ENCODE measurements at regions not wholly inside any gene's neighbourhood (a gene's known extent, or its start where the extent isn't known, plus 50 kb on each side); places are given as distances from the start of the nearest gene placed in this dataset.

- no peak overlapping the region for H3K4me3 ChIP-seq (ENCODE audit: low read depth, low read length)
- no peak for DNase-seq (ENCODE audit: low read depth)
- TF ChIP-seq MAX (IDR thresholded peaks at IDR 0.05; ENCODE audit: low read depth, low read length) (no peak), POLR2A (IDR thresholded peaks at IDR 0.05; ENCODE audit: extremely low read depth, insufficient read length) (no peak), CTCF (IDR thresholded peaks at IDR 0.05; ENCODE audit: low read depth, low read length) (no peak), MYC (IDR thresholded peaks at IDR 0.05; ENCODE audit: low read depth, low read length) (no peak)
These were observed 150.8 kb upstream of the FGGY start for GRCh38 chr1:59146056-59146455.

DNA sequence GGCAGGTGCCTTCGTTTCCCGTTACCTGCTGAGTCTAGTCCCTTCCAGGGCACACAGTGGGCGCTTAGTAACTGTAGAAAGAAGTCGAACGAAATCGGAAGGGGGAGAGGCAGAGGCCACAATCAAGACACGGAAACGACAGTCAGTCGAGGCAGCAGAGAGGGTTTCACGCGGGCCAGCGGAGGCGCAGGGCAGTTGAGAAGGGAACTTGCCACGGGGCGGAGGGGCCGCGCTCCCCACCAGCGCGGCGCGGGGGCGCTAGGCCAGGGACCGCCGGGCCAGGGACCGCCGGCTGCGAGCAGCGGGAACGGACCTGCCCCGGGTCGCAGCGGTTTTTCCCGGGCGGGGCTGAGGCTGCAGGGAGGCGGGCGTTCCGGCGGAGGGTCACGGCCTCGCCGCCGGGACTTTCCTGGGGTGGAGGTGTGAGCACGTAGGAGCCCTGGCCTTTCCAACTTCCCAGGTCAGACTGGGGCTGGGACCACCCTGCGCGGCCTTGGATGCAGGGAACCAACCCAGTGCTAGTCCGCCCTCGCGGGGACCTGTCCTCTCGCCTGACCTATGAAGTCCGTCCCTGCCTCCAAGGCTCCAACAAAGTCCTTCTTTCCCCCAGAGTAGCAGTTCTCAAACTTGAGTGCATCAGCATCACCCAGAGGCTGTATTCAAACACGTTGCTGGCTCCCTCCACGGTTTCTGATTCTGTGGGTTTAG lies 150.1 kb upstream of the FGGY start:
- peak overlapping the region; percentile 49 for H3K4me3 ChIP-seq (ENCODE audit: low read depth, low read length)
- TF ChIP-seq POLR2A (IDR thresholded peaks at IDR 0.05; ENCODE audit: extremely low read depth, insufficient read length) = no peak
- peak; percentile 13 for TF ChIP-seq CTCF (IDR thresholded peaks at IDR 0.05; ENCODE audit: low read depth, low read length)
- DNase-seq (ENCODE audit: low read depth) = peak; percentile 61

DNA sequence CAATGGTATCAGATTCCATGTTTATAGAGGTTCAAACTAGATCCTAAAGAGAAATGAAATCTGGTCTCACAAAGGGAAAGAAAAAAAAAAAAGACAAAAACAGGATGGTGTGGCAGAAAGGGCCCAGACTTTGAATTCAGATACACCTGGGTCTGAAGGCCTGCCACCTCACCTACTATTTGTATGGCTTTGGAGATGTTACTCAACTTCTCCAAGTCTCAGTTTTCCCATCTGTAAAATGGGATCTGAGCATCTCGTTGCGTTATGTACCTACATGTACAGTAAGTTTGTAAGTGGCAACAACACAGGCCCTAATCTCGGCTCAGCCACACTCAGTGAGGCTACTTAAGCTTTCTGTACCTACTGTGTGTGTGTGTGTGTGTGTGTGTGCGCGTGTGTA lies 147.5 kb upstream of the FGGY start:
- H3K4me3 ChIP-seq (ENCODE audit: low read depth, low read length) = no peak overlapping the region
- no peak for DNase-seq (ENCODE audit: low read depth)
- no peak for TF ChIP-seq CTCF (IDR thresholded peaks at IDR 0.05; ENCODE audit: low read depth, low read length)
- TF ChIP-seq POLR2A (IDR thresholded peaks at IDR 0.05; ENCODE audit: extremely low read depth, insufficient read length) = no peak
- TF ChIP-seq MYC (IDR thresholded peaks at IDR 0.05; ENCODE audit: low read depth, low read length) = no peak
- TF ChIP-seq MAX (IDR thresholded peaks at IDR 0.05; ENCODE audit: low read depth, low read length) = no peak

GRCh38 chr1:59150577-59151386 lies 146.1 kb upstream of the FGGY start:
- peak; percentile 61 for DNase-seq (ENCODE audit: low read depth)
- no peak for TF ChIP-seq MAX (IDR thresholded peaks at IDR 0.05; ENCODE audit: low read depth, low read length)
- no peak for TF ChIP-seq POLR2A (IDR thresholded peaks at IDR 0.05; ENCODE audit: extremely low read depth, insufficient read length)
- no peak for TF ChIP-seq MYC (IDR thresholded peaks at IDR 0.05; ENCODE audit: low read depth, low read length)
- TF ChIP-seq CTCF (IDR thresholded peaks at IDR 0.05; ENCODE audit: low read depth, low read length) = no peak
- no peak overlapping the region for H3K4me3 ChIP-seq (ENCODE audit: low read depth, low read length)

- no peak for DNase-seq (ENCODE audit: low read depth)
- no peak overlapping the region for H3K4me3 ChIP-seq (ENCODE audit: low read depth, low read length)
- TF ChIP-seq MAX (IDR thresholded peaks at IDR 0.05; ENCODE audit: low read depth, low read length) = no peak
- TF ChIP-seq MYC (IDR thresholded peaks at IDR 0.05; ENCODE audit: low read depth, low read length) = no peak
- no peak for TF ChIP-seq POLR2A (IDR thresholded peaks at IDR 0.05; ENCODE audit: extremely low read depth, insufficient read length)
- no peak for TF ChIP-seq CTCF (IDR thresholded peaks at IDR 0.05; ENCODE audit: low read depth, low read length)
These were observed 145.5 kb upstream of the FGGY start for GRCh38 chr1:59151387-59151761.

Data from NB4 (cell line).